Activated T-cell treated with anti-CD3 and anti-CD28 coated beads, Interleukin-2, amount 50 U/mL, for 48 hours (primary cell): ENCODE measurements at regions not wholly inside any gene's neighbourhood (a gene's known extent, or its start where the extent isn't known, plus 50 kb on each side); places are given as distances from the start of the nearest gene placed in this dataset.
"Not testable (repeated sequence)": the region's sequence is repeated elsewhere in the genome, so short reads cannot be mapped to it uniquely, and the experiment has no call there.

ENCODE experiments used
- DNase-seq, 2 experiments: peaks; one replicate each; pipeline ENCODE4 v3.0.0-alpha.2; 2020

- DNase-seq, result no peak
Measured at GRCh38 chr1:115531631-115532264, 110.0 kb upstream of the VANGL1 start.

DNA sequence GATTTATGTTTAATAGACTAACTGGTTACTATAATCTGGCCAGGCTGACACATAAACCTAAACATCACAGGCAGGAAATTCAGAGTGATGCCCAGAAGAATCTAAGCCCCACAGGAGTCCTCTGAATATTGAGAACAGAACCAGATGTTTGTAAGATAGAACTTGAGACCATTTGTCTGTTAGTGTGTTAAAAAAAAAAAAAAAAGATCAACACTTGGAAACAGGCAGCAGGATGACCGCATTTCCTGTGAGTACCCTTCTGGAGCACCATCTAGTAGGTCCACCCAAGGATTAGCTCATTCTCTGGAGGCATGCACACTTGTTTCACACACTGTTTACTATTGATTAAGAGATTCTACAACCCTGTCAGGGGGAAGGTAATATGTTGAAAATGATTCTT lies 111.4 kb upstream of the VANGL1 start:
- DNase-seq, result no peak

- no peak for DNase-seq
Measured at GRCh38 chr1:115529216-115529897, 112.4 kb upstream of the VANGL1 start.

GRCh38 chr1:115528336-115528735 lies 113.4 kb upstream of the VANGL1 start:
- not testable (repeated sequence) for DNase-seq

DNA sequence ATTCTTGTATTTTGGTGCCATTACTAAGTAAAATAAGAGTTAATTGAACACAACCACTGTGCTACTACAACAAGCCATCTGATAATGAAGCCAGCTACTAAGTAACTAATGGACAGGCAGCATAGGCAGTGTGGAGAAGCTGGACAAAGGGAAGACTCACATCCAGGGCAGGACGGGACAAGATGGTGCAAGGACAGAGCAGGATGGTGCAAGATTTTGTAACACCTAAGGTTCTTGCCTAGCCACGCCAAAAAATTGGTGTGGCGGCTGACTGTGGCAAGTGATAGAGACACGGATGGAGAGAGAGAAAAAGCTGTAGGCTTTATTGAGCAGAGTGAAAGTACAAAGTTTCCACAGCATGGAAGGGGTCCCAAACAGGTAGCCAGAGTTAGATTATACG lies 114.0 kb upstream of the VANGL1 start:
- no peak for DNase-seq

GRCh38 chr1:115526900-115527299 lies 114.9 kb upstream of the VANGL1 start:
- DNase-seq, result no peak

DNA sequence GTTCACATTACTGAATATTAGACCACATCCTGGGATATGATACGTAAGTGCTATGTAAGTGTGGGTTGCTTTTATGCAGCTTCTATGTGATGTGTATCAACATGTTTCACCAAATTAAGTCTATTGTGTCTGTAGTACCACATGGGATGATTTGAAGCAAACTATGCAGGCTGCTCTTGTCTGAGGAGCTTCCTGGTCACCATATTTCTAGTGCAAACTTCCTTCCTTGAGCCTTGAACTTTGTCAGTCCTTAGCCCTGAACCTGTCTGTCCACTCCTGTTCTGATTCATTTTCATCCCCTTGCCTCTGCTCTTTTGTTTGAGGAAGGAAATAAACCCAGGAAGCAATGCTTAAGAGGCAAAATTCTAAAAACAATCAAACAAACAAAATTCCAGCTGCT lies 117.5 kb upstream of the VANGL1 start:
- no peak for DNase-seq

DNA sequence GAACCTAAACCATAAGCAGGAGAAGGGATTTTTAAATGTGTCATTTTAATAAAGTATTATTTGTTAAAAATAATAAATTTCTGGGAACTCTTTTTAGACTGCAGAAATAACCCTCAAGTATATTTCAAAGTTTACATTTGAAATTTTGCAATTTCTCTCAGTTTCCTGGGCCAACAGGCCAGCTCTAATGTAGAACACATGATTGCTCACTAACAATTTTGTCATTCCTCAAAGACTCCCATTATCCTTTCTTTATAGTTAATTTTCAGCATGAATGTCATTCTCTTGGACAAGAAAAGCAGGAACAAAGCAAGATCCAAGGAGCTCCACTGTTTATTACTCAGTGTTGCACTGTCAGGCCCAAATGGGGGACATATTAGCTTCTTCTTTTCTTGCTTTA lies 119.4 kb upstream of the VANGL1 start:
- no peak for DNase-seq

GRCh38 chr1:115515270-115515669 lies 126.5 kb upstream of the VANGL1 start:
- no peak for DNase-seq

DNA sequence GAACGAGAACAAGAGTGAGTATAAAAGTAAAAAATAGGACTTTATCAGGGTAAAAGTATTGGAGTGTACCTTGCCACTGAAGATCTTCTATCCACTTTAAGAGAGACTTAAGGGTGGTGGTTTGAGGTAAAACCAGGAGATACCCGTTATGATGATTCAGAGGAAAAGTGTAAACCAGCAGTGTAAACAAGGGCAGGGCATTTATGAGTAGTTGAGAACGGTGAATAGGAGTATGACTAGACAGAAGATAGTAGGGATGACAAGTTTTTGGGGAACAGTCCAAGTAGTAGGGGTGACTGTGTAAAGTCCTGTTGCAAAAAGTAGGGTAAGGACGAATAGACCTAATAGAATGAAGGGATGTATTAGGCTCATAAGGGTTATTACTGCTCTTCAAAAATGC lies 131.5 kb upstream of the VANGL1 start:
- not testable (repeated sequence) for DNase-seq

DNA sequence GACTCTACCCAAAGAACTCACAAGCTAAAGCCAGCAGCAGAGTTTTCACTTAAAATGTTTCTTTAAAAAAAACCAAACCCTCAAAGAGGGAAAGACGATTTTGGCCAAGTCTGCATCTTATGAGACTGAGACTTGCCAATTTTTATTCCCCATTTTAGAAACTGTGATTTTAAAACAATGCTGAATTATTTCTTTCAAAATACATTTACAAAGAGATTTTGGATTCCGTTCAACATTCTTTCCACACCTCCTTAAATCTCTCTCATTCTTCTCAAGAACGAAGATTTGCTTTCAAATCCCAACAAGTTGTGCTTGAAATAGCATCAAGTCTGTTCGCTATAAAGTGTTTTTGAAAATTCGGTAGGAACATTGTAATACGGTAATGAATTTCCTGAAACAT lies 133.9 kb upstream of the VANGL1 start:
- no peak for DNase-seq

DNA sequence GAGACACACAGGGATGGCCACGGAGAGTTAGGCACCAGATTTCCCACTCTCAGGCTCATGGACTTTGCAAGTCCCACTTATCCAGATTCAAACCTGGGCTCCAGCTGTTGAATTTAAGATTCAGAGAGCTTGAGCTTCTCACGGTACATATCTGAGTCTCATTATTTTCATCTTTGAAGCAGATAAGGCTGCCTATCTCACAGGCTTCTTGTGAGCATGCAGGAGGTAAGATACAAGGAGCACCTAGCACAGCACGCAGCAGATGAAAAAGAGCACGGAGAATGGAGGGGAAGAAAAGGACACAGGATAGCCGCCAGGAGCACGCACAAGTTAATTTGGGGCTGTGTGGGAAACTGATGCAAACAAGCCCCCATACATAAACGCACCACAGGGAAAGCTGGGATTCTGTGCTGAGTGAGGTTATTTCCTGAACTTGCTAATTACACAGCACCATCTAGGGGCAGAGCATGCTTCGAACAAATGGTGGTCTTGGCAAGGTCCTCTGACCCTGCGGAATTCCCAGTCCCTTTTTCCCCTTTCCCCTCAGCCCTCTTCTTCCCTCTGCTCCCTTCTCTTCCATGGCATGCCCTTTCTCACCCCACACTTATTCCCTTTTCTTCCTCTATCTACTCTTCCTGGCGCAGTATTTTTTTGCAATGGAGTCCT lies 134.7 kb upstream of the VANGL1 start:
- DNase-seq, result no peak

GRCh38 chr1:115506518-115506917 lies 135.3 kb upstream of the VANGL1 start:
- no peak for DNase-seq

DNA sequence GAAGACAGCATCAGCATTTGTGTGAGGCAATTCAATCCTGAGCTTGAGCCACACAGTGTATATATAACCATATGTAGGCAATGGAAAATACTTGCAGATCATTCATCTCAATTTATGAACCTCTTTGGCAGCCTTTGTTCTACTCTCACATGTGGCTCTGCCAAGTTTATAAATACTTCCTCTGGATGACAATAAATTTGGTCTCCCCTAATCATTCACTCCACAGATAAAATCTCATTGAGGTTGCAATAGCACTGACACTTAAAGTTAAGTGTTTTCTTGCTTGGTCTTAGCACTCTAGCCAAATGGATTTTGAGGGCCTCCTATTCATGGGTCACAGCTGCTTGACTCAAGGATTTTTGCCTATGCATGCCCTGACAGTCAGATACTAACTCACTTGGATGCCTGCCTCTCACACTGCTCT lies 136.6 kb upstream of the VANGL1 start:
- no peak for DNase-seq

DNA sequence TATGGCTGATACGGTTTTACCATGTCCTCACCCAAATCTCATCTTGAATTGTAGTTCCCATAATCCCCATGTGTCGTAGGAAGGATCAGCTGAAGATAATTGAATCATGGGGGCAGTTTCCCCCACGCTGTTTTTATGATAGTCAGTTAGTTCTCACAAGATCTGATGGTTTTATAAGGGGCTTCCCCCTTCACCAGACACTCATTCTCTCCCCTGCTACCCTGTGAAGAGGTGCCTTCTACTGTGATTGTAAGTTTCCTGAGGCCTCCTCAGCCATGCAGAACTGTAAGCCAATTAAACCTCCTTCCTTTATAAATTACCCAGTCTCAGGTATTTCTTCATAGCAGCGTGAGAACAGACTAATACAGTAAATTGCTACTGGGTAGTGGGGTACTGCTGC lies 139.6 kb upstream of the VANGL1 start:
- DNase-seq, result not testable (repeated sequence)

DNA sequence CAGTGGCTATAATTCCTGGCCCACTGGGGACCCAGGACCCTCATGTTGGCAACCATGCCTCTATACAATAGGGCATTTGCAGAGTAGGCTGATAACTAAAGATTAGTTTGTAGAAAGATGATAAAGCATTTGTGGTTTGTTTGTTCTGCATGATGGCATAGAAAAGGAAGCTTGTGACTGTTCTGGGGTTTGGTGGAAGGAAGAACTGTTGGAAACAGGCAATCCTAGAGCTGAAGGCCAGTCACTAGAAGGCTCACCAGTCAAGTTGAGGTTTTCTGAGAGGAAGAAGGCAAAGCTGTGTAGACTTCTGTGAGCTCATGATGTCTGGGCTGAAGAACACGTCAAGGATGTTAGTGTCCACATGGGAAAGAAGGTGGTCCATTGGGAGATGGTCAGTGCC lies 140.3 kb upstream of the VANGL1 start:
- no peak for DNase-seq

GRCh38 chr1:115499253-115499652 lies 142.5 kb upstream of the VANGL1 start:
- DNase-seq, result no peak

DNA sequence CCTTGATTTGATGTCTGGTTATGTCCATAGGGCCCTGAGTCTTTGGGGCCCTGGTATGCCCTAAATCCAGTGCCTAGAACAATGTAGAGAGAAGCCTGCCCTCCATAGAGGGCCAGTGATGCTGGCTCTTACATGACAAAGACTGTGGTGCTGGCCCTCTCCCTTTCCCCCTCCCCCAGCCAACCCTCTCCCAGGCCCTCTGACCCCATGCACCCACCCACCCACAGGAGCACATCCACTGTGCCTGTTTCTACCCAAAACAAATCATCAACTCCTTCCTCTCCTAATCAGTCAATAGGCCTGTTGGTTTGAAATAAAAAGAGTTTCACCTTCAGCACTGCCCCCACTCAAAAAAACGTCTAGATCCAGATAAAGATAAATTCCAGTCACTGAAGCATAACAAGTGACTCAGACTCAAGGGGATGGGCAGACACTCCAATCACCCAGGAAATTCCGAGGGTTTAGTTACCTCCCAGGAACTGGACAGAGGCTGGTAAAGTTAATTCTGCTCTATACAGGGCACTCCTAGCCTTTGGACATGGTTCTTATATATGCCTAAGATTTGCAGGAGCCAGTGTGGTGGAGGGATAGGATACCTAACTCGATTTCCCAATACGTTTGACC lies 144.8 kb upstream of the VANGL1 start:
- DNase-seq, result no peak

DNA sequence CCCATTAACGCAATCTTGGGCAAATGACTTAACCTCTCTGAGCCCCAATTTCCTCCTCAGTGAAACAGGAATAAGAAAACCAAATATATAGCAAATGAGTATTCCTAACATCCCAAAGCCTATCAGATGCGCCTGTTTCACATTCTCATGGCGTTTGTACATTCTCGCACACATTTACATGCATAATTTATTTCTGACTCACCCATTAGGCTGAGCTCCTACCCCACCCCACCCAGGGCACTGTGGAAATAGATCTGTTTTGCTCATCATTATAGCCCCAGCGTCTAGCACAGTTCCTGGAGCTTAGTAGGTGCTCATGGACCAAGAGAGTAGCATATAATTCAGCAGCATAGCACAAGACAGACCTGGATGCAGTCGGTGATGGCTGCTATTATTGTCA lies 146.1 kb upstream of the VANGL1 start:
- no peak for DNase-seq

DNA sequence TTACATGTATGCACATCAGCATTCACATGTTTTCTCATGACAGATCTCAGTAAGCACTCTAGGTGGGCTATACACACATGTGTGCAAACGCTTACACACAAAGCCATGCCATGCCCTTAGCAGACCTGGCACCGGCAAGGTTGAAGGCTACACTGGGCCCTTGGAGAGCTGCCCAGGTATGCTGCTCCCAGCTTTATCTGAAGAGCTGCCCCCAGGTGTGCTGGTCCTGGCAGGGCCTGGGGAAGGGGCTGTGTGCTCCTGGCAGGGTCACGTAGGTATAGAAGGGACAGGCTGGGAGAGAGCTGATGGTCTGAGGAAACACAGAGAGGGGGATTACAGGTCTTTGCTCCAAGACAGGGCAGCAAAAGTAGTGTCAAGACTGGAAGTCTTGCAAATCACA lies 146.7 kb upstream of the VANGL1 start:
- no peak for DNase-seq

DNA sequence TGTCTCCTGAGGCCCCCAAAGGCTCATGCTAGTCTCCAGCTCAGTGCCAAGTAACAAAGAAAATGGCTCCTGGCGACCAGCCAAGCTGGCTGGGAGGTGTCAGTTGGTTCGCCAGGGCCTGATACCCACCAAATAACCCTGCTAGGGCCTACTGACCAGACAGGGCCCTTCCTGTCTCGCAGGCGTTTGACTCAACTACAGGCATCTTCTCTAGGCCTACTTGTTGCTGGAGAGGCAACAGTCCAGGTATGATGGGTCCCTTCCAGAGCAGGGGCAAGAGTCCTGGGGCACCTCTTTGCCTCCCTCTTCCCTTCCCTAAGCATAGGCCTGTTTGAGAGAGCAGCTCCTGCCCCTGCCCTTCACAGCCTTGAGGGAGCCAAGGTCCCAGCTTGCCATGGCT lies 147.9 kb upstream of the VANGL1 start:
- no peak for DNase-seq

DNA sequence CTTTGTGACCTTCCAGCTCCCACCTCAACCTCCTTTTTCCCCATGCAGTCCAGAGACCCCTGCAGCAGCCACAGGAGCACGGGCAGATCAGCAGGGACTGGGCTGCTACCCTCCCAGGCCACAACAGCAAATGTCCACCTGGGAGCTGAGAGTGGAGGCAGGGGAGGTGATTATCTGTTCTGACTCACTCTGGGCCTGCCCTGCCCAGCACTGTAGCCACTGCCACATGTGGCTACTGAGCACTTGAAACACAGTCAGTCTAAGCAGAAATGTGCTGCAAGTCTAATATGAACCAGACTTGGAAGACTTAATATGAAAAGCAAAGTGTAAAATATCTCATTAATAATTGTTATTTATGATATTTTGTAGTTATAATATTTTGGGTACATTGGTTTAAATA lies 148.9 kb upstream of the VANGL1 start:
- no peak for DNase-seq

DNA sequence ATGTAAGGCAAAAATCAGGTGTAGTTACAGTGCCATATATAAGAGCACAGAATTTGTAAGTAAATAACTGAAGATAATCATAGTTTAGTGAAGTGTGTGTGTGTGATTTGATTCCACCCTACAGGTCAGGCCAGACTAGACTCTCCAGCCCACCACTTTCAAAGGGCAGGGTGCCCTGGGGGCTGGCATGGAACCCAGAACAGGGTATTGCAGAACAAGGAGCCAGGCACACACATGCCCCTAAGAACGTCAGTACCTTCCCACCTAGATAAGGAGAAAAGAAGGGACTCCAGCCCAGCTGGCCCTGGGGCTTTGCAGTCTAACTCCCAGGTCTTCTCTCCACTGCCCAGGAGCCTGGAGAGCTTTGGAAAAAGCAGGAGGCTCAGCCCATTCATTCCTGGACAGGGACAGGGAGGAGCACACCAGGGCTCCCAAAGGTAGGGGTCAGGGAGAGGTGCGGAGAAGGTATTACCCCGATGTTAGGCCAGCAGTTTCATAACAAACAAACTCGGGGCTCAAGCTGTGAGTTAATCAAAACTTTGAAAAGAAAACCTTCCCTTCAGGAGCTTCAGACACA lies 149.7 kb upstream of the VANGL1 start:
- no peak for DNase-seq
